GM20000 (cell line): ENCODE measurements at regions not wholly inside any gene's neighbourhood (a gene's known extent, or its start where the extent isn't known, plus 50 kb on each side); places are given as distances from the start of the nearest gene placed in this dataset.

Experiments
- DNase-seq: peaks from one replicate; pipeline ENCODE4 v3.0.0; 2012; ENCODE audit warnings: low spot score
- TF ChIP-seq, protein P1 (sequence below): IDR thresholded peaks from 2 replicates; pipeline ENCODE4 v1.5.1; 2012; ENCODE audit warnings: mild to moderate bottlenecking, control low read depth; ENCODE audit errors: extremely low read depth, missing control alignments

- TF ChIP-seq, protein P1, sequence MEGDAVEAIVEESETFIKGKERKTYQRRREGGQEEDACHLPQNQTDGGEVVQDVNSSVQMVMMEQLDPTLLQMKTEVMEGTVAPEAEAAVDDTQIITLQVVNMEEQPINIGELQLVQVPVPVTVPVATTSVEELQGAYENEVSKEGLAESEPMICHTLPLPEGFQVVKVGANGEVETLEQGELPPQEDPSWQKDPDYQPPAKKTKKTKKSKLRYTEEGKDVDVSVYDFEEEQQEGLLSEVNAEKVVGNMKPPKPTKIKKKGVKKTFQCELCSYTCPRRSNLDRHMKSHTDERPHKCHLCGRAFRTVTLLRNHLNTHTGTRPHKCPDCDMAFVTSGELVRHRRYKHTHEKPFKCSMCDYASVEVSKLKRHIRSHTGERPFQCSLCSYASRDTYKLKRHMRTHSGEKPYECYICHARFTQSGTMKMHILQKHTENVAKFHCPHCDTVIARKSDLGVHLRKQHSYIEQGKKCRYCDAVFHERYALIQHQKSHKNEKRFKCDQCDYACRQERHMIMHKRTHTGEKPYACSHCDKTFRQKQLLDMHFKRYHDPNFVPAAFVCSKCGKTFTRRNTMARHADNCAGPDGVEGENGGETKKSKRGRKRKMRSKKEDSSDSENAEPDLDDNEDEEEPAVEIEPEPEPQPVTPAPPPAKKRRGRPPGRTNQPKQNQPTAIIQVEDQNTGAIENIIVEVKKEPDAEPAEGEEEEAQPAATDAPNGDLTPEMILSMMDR = no peak
- no peak for DNase-seq
These were observed 219.4 kb upstream of the ARL4C start for GRCh38 chr2:234716271-234716670.

DNA sequence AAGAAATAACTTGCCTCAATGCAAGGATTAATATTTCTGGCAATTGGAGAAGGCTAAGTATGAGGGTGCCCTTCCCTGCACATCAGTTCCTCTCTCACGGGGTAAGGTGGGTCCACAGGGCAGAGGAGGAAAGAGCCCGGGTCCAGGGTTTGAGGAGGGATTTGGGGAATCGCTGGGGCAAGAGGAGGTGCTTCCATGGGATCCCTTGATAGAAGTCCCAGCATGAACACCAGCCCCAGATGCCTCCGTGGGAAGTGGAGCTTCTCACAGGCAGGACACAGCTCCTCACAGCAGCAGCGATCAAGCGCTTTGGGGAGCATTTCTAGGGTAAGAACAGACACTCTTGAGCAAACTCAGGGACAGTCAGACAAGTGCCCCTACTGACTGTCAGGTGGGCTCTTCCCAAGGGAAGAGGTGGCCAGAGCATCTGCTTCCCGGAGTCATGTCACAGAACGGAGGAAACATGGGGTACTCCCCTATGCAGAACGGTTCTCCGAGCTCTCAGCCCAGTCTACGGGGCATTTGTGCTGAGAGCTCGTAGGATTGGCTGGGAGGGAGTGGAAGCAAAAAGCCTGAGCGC, 218.9 kb upstream of the ARL4C start:
- no peak for DNase-seq

DNA sequence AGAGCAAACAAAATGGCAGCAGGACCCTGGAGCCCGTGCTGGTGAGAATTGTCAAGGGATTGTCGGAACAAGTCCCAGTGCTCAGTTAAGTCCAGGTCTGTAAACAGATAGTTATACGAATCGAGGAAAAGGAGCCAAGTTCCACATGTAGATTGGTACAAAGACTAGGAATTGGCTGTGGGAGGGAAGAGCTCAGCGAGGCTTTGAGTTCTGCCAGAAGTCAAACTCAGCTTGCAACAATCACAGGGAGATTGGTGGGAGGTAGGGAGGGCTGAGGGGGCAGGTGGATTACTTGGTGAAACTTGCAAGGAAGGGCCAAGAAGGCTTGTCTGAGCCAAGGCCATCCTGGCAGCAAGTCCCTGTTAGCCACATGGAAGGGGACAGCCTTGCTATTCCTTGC, 217.8 kb upstream of the ARL4C start:
- DNase-seq = no peak

More for the DNA sequence above, 218.9 kb upstream of the ARL4C start:
- TF ChIP-seq, protein P1 = no peak

GRCh38 chr2:234712421-234712935, 215.6 kb upstream of the ARL4C start:
- DNase-seq = no peak
- TF ChIP-seq, protein P1 = no peak

More for the DNA sequence above, 217.8 kb upstream of the ARL4C start:
- TF ChIP-seq, protein P1 = no peak

DNA sequence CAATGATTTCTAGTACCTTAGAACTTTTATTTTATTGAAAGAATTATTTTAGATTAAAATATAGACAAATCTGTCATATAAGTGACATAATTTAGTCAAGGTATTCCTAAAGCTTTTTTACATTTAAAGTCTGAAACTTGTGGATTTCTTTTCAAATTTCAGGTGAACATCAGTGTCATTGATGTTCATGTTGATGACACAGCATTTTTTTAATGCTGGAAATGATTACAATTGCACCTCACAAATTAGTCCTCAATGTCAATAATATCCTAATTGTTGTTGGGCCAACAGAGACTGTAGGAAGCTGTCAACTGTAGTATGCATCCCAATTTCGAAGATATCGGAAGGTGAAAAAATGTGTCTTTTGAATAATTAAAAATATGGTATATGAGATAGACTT, 214.4 kb upstream of the ARL4C start:
- DNase-seq = no peak
- TF ChIP-seq, protein P1 = no peak

DNA sequence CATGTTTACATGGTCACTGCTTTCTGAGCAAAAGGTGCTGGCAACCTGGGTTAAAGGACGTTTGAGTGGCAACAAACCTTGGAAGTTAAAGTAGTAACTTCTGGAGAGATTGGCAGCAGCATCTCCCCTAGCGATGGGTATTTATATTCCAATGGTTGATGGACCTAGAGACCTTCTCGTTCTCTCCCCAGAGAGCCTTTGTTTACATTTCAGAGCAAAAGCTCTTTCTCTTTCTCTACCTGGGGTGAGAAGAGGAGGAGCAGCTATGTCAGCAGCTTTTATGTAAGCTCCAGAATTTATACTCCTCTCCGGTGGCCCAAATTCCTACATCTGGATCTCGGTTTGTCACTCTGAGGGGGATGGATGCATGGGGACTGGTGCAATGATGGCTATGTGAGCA, 213.7 kb upstream of the ARL4C start:
- no peak for DNase-seq
- TF ChIP-seq, protein P1 = no peak

- TF ChIP-seq, protein P1 = no peak
- no peak for DNase-seq
These were observed 213.2 kb upstream of the ARL4C start for GRCh38 chr2:234710066-234710465.
